Stimulated activated CD4-positive, alpha-beta T cell treated with anti-CD3 and anti-CD28 coated beads, Interleukin-15, amount 100 ng/mL, for 48 hours (primary cell): ENCODE measurements at regions not wholly inside any gene's neighbourhood (a gene's known extent, or its start where the extent isn't known, plus 50 kb on each side); places are given as distances from the start of the nearest gene placed in this dataset.
"Not testable (repeated sequence)": the region's sequence is repeated elsewhere in the genome, so short reads cannot be mapped to it uniquely, and the experiment has no call there.

Experiments
- DNase-seq, 2 donors: peaks; one replicate each; pipeline ENCODE4 v3.0.0-alpha.2; 2020; ENCODE audit warnings: low read depth in 2 of 2

GRCh38 chr10:109412353-109412752 is 511.0 kb downstream of the XPNPEP1 start:
- DNase-seq, result no peak

GRCh38 chr10:109411917-109412316 is 511.4 kb downstream of the XPNPEP1 start:
- no peak for DNase-seq

- DNase-seq, result no peak
Observed at GRCh38 chr10:109405338-109405737, 518.0 kb downstream of the XPNPEP1 start.

- no peak for DNase-seq
Observed at GRCh38 chr10:109403551-109403950, 519.8 kb downstream of the XPNPEP1 start.

GRCh38 chr10:109393425-109393824 is 529.9 kb downstream of the XPNPEP1 start:
- DNase-seq, result no peak

- DNase-seq, result no peak
Observed at GRCh38 chr10:109386921-109387320, 536.4 kb downstream of the XPNPEP1 start.

- DNase-seq, result no peak
Observed at GRCh38 chr10:109386101-109386500, 537.2 kb downstream of the XPNPEP1 start.

GRCh38 chr10:109379186-109379585 is 544.1 kb downstream of the XPNPEP1 start:
- DNase-seq, result no peak

GRCh38 chr10:109374215-109374614 is 549.1 kb downstream of the XPNPEP1 start:
- DNase-seq, result no peak

- DNase-seq, result no peak
Observed at GRCh38 chr10:109359316-109359715, 564.0 kb downstream of the XPNPEP1 start.

GRCh38 chr10:109358325-109358724 is 565.0 kb downstream of the XPNPEP1 start:
- DNase-seq, result no peak

- no peak for DNase-seq
Observed at GRCh38 chr10:109348324-109348723, 575.0 kb downstream of the XPNPEP1 start.

- DNase-seq, result no peak
Observed at GRCh38 chr10:109343293-109343692, 580.0 kb downstream of the XPNPEP1 start.

- DNase-seq, result no peak
Observed at GRCh38 chr10:109341986-109342385, 581.3 kb downstream of the XPNPEP1 start.

- no peak for DNase-seq
Observed at GRCh38 chr10:109328001-109328400, 595.3 kb downstream of the XPNPEP1 start.

GRCh38 chr10:109327266-109327665 is 596.0 kb downstream of the XPNPEP1 start:
- no peak for DNase-seq

- DNase-seq, result no peak
Observed at GRCh38 chr10:109324721-109325120, 598.6 kb downstream of the XPNPEP1 start.

- no peak for DNase-seq
Observed at GRCh38 chr10:109317746-109318366, 605.5 kb downstream of the XPNPEP1 start.

- not testable (repeated sequence) for DNase-seq
Observed at GRCh38 chr10:109314016-109314415, 609.3 kb downstream of the XPNPEP1 start.

- not testable (repeated sequence) for DNase-seq
Observed at GRCh38 chr10:109312555-109312954, 610.8 kb downstream of the XPNPEP1 start.

GRCh38 chr10:109308971-109309370 is 614.3 kb downstream of the XPNPEP1 start:
- DNase-seq, result no peak

- not testable (repeated sequence) for DNase-seq
Observed at GRCh38 chr10:109307102-109307501, 616.2 kb downstream of the XPNPEP1 start.

- DNase-seq, result no peak
Observed at GRCh38 chr10:109306698-109307097, 616.6 kb downstream of the XPNPEP1 start.

GRCh38 chr10:109287858-109288257 is 635.5 kb downstream of the XPNPEP1 start:
- DNase-seq, result no peak
